Neural progenitor cell (in vitro differentiated cells): ENCODE measurements at regions not wholly inside any gene's neighbourhood (a gene's known extent, or its start where the extent isn't known, plus 50 kb on each side); places are given as distances from the start of the nearest gene placed in this dataset.

ENCODE experiments used
- DNase-seq: peaks from one replicate; pipeline ENCODE4 v3.0.0-alpha.2; 2016; ENCODE audit warnings: low spot score
- H2AFZ ChIP-seq: fragments of 200-600 bp; sonication (generic); replicated peaks from 2 replicates; pipeline ENCODE4 v1.6.1; 2016; ENCODE audit warnings: antibody characterized with exemption
- H3F3A ChIP-seq: fragments of 200-600 bp; sonication (generic); 2 replicates; pipeline ENCODE4 v1.6.1; 2016; ENCODE audit warnings: antibody characterized with exemption, low read depth
- H3K27ac ChIP-seq: fragments of 200-600 bp; sonication (generic); 2 replicates; pipeline ENCODE4 v1.5.1; 2016; ENCODE audit warnings: mild to moderate bottlenecking
- H3K27me3 ChIP-seq: fragments of 200-600 bp; sonication (generic); 2 replicates; pipeline ENCODE4 v1.6.1; 2016; ENCODE audit warnings: mild to moderate bottlenecking, moderate library complexity
- H3K36me3 ChIP-seq: fragments of 200-600 bp; sonication (generic); 2 replicates; pipeline ENCODE4 v1.5.1; 2016
- H3K4me1 ChIP-seq: fragments of 200-600 bp; sonication (generic); 2 replicates; pipeline ENCODE4 v1.6.1; 2016; ENCODE audit warnings: mixed run types
- H3K4me2 ChIP-seq: fragments of 200-600 bp; sonication (generic); 2 replicates; pipeline ENCODE4 v1.6.1; 2016
- H3K4me3 ChIP-seq: fragments of 200-600 bp; sonication (generic); 2 replicates; pipeline ENCODE4 v1.5.1; 2016
- H3K79me2 ChIP-seq: fragments of 200-600 bp; sonication (generic); 2 replicates; pipeline ENCODE4 v1.6.1; 2016; ENCODE audit warnings: low read depth
- H3K9ac ChIP-seq: fragments of 200-600 bp; sonication (generic); 2 replicates; pipeline ENCODE4 v1.6.1; 2016
- H3K9me3 ChIP-seq: fragments of 200-600 bp; sonication (generic); 2 replicates; pipeline ENCODE4 v1.5.1; 2016; ENCODE audit warnings: low read depth
- H4K20me1 ChIP-seq: fragments of 200-600 bp; sonication (generic); 2 replicates; pipeline ENCODE4 v1.6.1; 2016; ENCODE audit warnings: low read depth
- H3K27ac Mint-ChIP-seq: 3 replicates; pipeline ENCODE4 v1.8.0; 2021; ENCODE audit warnings: mixed read lengths
- H3K27me3 Mint-ChIP-seq: 2 replicates; pipeline ENCODE4 v1.8.0; 2022; ENCODE audit warnings: low read depth, mild to moderate bottlenecking, inconsistent platforms, moderate library complexity, mixed read lengths; ENCODE audit not compliant: insufficient read depth
- H3K36me3 Mint-ChIP-seq: 3 replicates; pipeline ENCODE4 v1.8.0; 2021; ENCODE audit warnings: mixed read lengths
- H3K4me1 Mint-ChIP-seq: 3 replicates; pipeline ENCODE4 v1.8.0; 2021; ENCODE audit warnings: mixed read lengths
- H3K4me3 Mint-ChIP-seq: 3 replicates; pipeline ENCODE4 v1.8.0; 2021; ENCODE audit warnings: mild to moderate bottlenecking, moderate library complexity, mixed read lengths
- H3K9me3 Mint-ChIP-seq: 3 replicates; pipeline ENCODE4 v1.8.0; 2020; ENCODE audit warnings: mixed read lengths
- EZH2 ChIP-seq: fragments of 200-600 bp; sonication (generic); IDR thresholded peaks from 2 replicates; pipeline ENCODE4 v1.6.1; 2017; ENCODE audit warnings: antibody characterized with exemption, mild to moderate bottlenecking, moderate library complexity
- EZH2phosphoT487 ChIP-seq: fragments of 200-600 bp; sonication (generic); IDR thresholded peaks from 2 replicates; pipeline ENCODE4 v1.6.1; 2017; ENCODE audit warnings: antibody characterized with exemption
- TF ChIP-seq, protein P1 (sequence below): fragments of 200-600 bp; sonication (generic); IDR thresholded peaks from 2 replicates; pipeline ENCODE4 v1.5.1; 2017; ENCODE audit warnings: antibody characterized with exemption, mild to moderate bottlenecking

DNA sequence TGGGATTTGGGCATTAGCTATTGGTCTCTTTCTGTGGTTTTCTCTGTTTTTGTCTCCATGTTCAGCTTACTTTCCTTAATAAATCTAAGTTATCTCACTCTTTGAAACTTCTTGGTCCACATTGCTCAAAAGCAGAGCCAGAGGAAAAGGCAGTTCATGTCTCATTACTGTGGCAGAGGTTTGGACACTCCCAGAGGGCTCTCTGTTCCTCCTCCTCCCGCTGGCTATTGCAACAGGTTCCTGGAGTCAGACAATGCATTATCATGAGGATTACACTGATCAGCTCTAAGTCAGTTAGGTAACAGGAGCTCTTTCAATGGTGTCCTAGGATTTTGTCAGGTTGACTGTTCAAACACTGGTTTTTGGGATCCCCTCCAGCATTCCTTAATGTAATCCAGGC lies 298.8 kb downstream of the NDFIP2 start:
- peak overlapping the region; percentile 95 for H3K27ac Mint-ChIP-seq
- no peak overlapping the region for H3K4me3 ChIP-seq
- H3K9ac ChIP-seq = no peak overlapping the region
- H3K4me3 Mint-ChIP-seq = peak overlapping the region; percentile 2
- peak overlapping the region; percentile 56 for H3K4me2 ChIP-seq
- H3K9me3 ChIP-seq = no peaks in the 10 kb centered on the region
- TF ChIP-seq, protein P1, sequence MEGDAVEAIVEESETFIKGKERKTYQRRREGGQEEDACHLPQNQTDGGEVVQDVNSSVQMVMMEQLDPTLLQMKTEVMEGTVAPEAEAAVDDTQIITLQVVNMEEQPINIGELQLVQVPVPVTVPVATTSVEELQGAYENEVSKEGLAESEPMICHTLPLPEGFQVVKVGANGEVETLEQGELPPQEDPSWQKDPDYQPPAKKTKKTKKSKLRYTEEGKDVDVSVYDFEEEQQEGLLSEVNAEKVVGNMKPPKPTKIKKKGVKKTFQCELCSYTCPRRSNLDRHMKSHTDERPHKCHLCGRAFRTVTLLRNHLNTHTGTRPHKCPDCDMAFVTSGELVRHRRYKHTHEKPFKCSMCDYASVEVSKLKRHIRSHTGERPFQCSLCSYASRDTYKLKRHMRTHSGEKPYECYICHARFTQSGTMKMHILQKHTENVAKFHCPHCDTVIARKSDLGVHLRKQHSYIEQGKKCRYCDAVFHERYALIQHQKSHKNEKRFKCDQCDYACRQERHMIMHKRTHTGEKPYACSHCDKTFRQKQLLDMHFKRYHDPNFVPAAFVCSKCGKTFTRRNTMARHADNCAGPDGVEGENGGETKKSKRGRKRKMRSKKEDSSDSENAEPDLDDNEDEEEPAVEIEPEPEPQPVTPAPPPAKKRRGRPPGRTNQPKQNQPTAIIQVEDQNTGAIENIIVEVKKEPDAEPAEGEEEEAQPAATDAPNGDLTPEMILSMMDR = no peak
- TF ChIP-seq EZH2 (no peak), EZH2phosphoT487 (no peak)
- no peaks in the 10 kb centered on the region for H3K27me3 Mint-ChIP-seq
- peaks cover 58% of the 10 kb centered on the region for H3K4me1 ChIP-seq
- H3F3A ChIP-seq = peaks cover 24% of the 10 kb centered on the region
- H4K20me1 ChIP-seq = peaks cover 4% of the 10 kb centered on the region
- DNase-seq = peak; percentile 72
- H2AFZ ChIP-seq = no peak overlapping the region
- H3K27me3 ChIP-seq = peaks cover 44% of the 10 kb centered on the region
- H3K79me2 ChIP-seq = no peaks in the 10 kb centered on the region
- peaks cover 10% of the 10 kb centered on the region for H3K9me3 Mint-ChIP-seq
- no peaks in the 10 kb centered on the region for H3K36me3 ChIP-seq
- H3K36me3 Mint-ChIP-seq = peaks cover 8% of the 10 kb centered on the region
- peaks cover 74% of the 10 kb centered on the region for H3K4me1 Mint-ChIP-seq
- no peak overlapping the region for H3K27ac ChIP-seq

DNA sequence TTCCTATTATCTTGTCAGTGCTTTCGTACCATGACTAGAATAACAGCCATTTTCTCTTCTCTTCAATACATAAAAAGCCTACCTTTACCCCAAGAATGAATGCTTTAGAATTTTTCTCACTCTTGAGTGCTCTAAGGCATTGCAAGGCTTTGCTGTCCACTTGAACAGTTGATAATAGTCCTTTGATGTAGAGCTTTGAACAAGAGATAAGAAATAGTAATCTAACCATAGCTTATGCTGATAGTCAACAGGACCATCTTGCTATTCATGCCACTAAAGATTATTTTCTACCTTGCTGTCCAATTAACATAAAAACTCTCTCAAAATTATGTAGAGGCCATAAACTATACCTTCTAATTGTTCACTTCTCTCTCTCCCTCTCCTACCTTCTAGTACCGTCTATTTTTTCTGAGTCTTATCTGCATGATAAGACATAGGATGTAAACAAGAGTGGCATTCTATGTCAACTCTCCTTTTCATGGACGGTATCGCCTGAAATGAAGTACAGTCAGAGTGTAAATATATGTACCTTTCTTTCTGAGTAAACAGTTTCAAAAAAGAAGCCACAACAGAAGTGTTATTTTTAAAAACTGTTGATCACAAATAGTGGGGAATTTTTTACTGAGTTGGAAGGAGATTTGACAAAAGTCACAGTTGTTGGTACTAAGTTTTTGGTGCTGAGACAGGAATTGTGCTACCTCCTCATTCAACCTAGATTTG lies 297.9 kb downstream of the NDFIP2 start:
- no peak overlapping the region for H3K4me3 Mint-ChIP-seq
- peaks cover 38% of the 10 kb centered on the region for H3K27me3 ChIP-seq
- H3K4me3 ChIP-seq = no peak overlapping the region
- peaks cover 15% of the 10 kb centered on the region for H3K36me3 Mint-ChIP-seq
- DNase-seq = no peak
- TF ChIP-seq, protein P1 = no peak
- no peak for TF ChIP-seq EZH2
- no peak for TF ChIP-seq EZH2phosphoT487
- H3K36me3 ChIP-seq = no peaks in the 10 kb centered on the region
- no peaks in the 10 kb centered on the region for H3K9me3 ChIP-seq
- H3K4me2 ChIP-seq = peak overlapping the region; percentile 56
- H3K27ac ChIP-seq = no peak overlapping the region
- H4K20me1 ChIP-seq = peaks cover 4% of the 10 kb centered on the region
- no peaks in the 10 kb centered on the region for H3K27me3 Mint-ChIP-seq
- peaks cover 24% of the 10 kb centered on the region for H3F3A ChIP-seq
- no peak overlapping the region for H3K9ac ChIP-seq
- no peak overlapping the region for H2AFZ ChIP-seq
- H3K4me1 Mint-ChIP-seq = peaks cover 73% of the 10 kb centered on the region
- peaks cover 16% of the 10 kb centered on the region for H3K9me3 Mint-ChIP-seq
- no peaks in the 10 kb centered on the region for H3K79me2 ChIP-seq
- H3K4me1 ChIP-seq = peaks cover 56% of the 10 kb centered on the region
- H3K27ac Mint-ChIP-seq = peak overlapping the region; percentile 33

DNA sequence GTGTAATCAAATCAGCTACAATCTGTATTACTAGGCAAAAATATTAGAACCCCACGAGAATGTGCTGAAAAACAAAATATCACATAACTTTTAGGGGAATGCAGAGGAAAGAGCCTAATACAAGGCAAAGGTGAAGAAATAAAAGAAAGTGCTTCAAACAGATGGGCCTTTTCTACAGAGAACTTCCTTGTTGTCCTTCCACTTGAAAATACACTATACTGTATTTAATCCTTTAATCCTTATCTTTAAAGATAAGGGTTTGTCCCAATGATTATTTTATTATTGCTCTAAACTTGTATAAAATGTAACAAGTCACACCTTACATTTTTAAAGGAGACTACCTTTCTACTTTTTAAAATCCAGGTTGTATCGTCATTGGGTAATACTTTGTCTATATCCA lies 296.5 kb downstream of the NDFIP2 start:
- H3K36me3 ChIP-seq = no peaks in the 10 kb centered on the region
- peaks cover 32% of the 10 kb centered on the region for H3K27me3 ChIP-seq
- Mint-ChIP-seq H3K36me3 (peaks cover 15% of the 10 kb centered on the region), H3K27ac (peak overlapping the region; percentile 28), H3K4me1 (peaks cover 62% of the 10 kb centered on the region), H3K9me3 (peaks cover 23% of the 10 kb centered on the region), H3K4me3 (peak overlapping the region; percentile 5), H3K27me3 (no peaks in the 10 kb centered on the region)
- no peak overlapping the region for H3K27ac ChIP-seq
- no peaks in the 10 kb centered on the region for H4K20me1 ChIP-seq
- DNase-seq = no peak
- H3K4me1 ChIP-seq = peaks cover 46% of the 10 kb centered on the region
- H3K9ac ChIP-seq = no peak overlapping the region
- H2AFZ ChIP-seq = no peak overlapping the region
- H3K4me3 ChIP-seq = no peak overlapping the region
- no peaks in the 10 kb centered on the region for H3K79me2 ChIP-seq
- peaks cover 18% of the 10 kb centered on the region for H3F3A ChIP-seq
- no peaks in the 10 kb centered on the region for H3K9me3 ChIP-seq
- no peak overlapping the region for H3K4me2 ChIP-seq
- TF ChIP-seq, protein P1 = no peak
- TF ChIP-seq EZH2 (no peak), EZH2phosphoT487 (no peak)
